H1 (cell line): ENCODE measurements at regions not wholly inside any gene's neighbourhood (a gene's known extent, or its start where the extent isn't known, plus 50 kb on each side); places are given as distances from the start of the nearest gene placed in this dataset.

Experiments
- CTCF ChIA-PET: fragments of 300-600 bp; sonication (Branson Sonifier 250); formaldehyde crosslinking; loops from one replicate; lab custom pipeline; 2021; ENCODE audit not compliant: partially characterized antibody; lab: Charles Lee
- POLR2A ChIA-PET: fragments of 300-600 bp; sonication (Branson Sonifier 250); formaldehyde crosslinking; loops from one replicate; lab custom pipeline; 2021; ENCODE audit warnings: inconsistent platforms; ENCODE audit not compliant: partially characterized antibody; lab: Charles Lee
- DNase-seq, 2 experiments: peaks; one replicate each; pipeline versions ENCODE4 v3.0.0 to v3.0.0-alpha.2; 2010 to 2022; ENCODE audit warnings: low spot score in 2 of 2, low read depth in 1 of 2, mixed read lengths in 1 of 2
- FAIRE-seq: peaks from 2 replicates; lab custom pipeline; 2011; peaks lifted over from hg19 to GRCh38; lab: Jason Lieb, UNC
- H2AFZ ChIP-seq: 2 replicates; pipeline ENCODE4 v1.8.1; 2012; ENCODE audit warnings: low read length, inconsistent platforms
- H2AK5ac ChIP-seq: 2 replicates; pipeline ENCODE4 v1.6.1; 2013; ENCODE audit warnings: low read depth, low read length
- H2BK120ac ChIP-seq: replicated peaks from 2 replicates; pipeline ENCODE3; 2013; ENCODE audit warnings: low read depth, low read length, inconsistent platforms
- H2BK12ac ChIP-seq: 2 replicates; pipeline ENCODE4 v1.6.1; 2013; ENCODE audit warnings: low read depth, low read length
- H2BK15ac ChIP-seq: 2 replicates; pipeline ENCODE4 v1.6.1; 2013; ENCODE audit warnings: low read length
- H2BK20ac ChIP-seq: 2 replicates; pipeline ENCODE4 v1.6.1; 2013; ENCODE audit warnings: low read length
- H2BK5ac ChIP-seq: 2 replicates; pipeline ENCODE4 v1.6.1; 2013; ENCODE audit warnings: low read depth, low read length
- H3K14ac ChIP-seq: 2 replicates; pipeline ENCODE4 v1.6.1; 2013; ENCODE audit warnings: inconsistent platforms; ENCODE audit not compliant: insufficient read length
- H3K18ac ChIP-seq: 2 replicates; pipeline ENCODE4 v1.6.1; 2013; ENCODE audit warnings: low read length; ENCODE audit errors: extremely low read depth
- H3K23ac ChIP-seq: 2 replicates; pipeline ENCODE4 v1.6.1; 2013; ENCODE audit warnings: inconsistent platforms; ENCODE audit not compliant: insufficient read length
- H3K23me2 ChIP-seq: 2 replicates; pipeline ENCODE4 v1.6.1; 2013; ENCODE audit warnings: low read depth, low read length
- H3K27ac ChIP-seq: 2 replicates; pipeline ENCODE4 v1.6.1; 2011; ENCODE audit warnings: low read depth, low read length, inconsistent platforms
- H3K27me3 ChIP-seq, 4 experiments: replicated peaks in 1 of 4; 1 replicate in 1 of 4; 2 replicates in 3 of 4; pipeline versions ENCODE4 v1.6.1 to v1.8.1; 2011 to 2013; ENCODE audit warnings: low read length in 3 of 4, mild to moderate bottlenecking in 3 of 4, inconsistent platforms in 2 of 4, mixed read lengths in 2 of 4, moderate library complexity in 1 of 4; ENCODE audit not compliant: control insufficient read depth in 3 of 4, insufficient read depth in 3 of 4; ENCODE audit errors: extremely low read depth in 1 of 4
- H3K36me3 ChIP-seq, 4 experiments: 2 replicates each; pipeline versions ENCODE4 v1.6.1 to v1.8.1; 2011 to 2013; ENCODE audit warnings: mild to moderate bottlenecking in 4 of 4, low read length in 3 of 4, moderate library complexity in 2 of 4, control low read depth in 1 of 4, inconsistent platforms in 1 of 4; ENCODE audit not compliant: insufficient read depth in 4 of 4, control insufficient read depth in 2 of 4
- H3K4ac ChIP-seq: replicated peaks from 2 replicates; pipeline ENCODE3; 2013; ENCODE audit warnings: low read length, low read depth, mixed read lengths, inconsistent platforms; ENCODE audit not compliant: insufficient read length
- H3K4me1 ChIP-seq, 4 experiments: replicated peaks in 1 of 4; 1 replicate in 1 of 4; 2 replicates in 3 of 4; pipeline versions ENCODE4 v1.6.1 to v1.8.1; 2011 to 2013; ENCODE audit warnings: low read length in 3 of 4, inconsistent platforms in 2 of 4, mixed read lengths in 1 of 4; ENCODE audit not compliant: insufficient read depth in 4 of 4, control insufficient read depth in 3 of 4
- H3K4me2 ChIP-seq, 2 experiments: 2 replicates each; pipeline versions ENCODE4 v1.6.1 to v1.8.1; 2011 to 2013; ENCODE audit warnings: low read depth in 2 of 2, low read length in 2 of 2, control low read depth in 1 of 2, inconsistent platforms in 1 of 2, mild to moderate bottlenecking in 1 of 2; ENCODE audit not compliant: insufficient read depth in 1 of 2
- H3K4me3 ChIP-seq, 4 experiments: fragments of 200-600, 300-600 bp in 1 of 4; sonication (generic), shearing (Covaris generic), sonication (Bioruptor Twin) in 1 of 4; 2 replicates each; pipeline versions ENCODE4 v1.5.1 to v1.8.1; 2011 to 2016; ENCODE audit warnings: low read length in 4 of 4, low read depth in 3 of 4, control low read depth in 2 of 4, inconsistent platforms in 2 of 4, mild to moderate bottlenecking in 2 of 4, mixed read lengths in 1 of 4, moderate library complexity in 1 of 4; ENCODE audit not compliant: insufficient read depth in 2 of 4; ENCODE audit errors: extremely low read depth in 1 of 4
- H3K56ac ChIP-seq: replicated peaks from 2 replicates; pipeline ENCODE3; 2013; ENCODE audit warnings: low read depth, mild to moderate bottlenecking, mixed read lengths, low read length, inconsistent platforms; ENCODE audit not compliant: insufficient read length
- H3K79me1 ChIP-seq: 2 replicates; pipeline ENCODE4 v1.6.1; 2013; ENCODE audit warnings: low read depth, low read length, control low read depth
- H3K79me2 ChIP-seq, 2 experiments: 2 replicates each; pipeline versions ENCODE4 v1.6.1 to v1.8.1; 2012 to 2013; ENCODE audit warnings: low read length in 2 of 2, mild to moderate bottlenecking in 2 of 2, inconsistent platforms in 1 of 2; ENCODE audit not compliant: insufficient read depth in 2 of 2, control insufficient read depth in 1 of 2
- H3K9ac ChIP-seq, 4 experiments: replicated peaks in 1 of 4; 1 replicate in 1 of 4; 2 replicates in 3 of 4; pipeline versions ENCODE4 v1.6.1 to v1.8.1; 2011 to 2013; ENCODE audit warnings: low read depth in 3 of 4, low read length in 3 of 4, control low read depth in 2 of 4, mild to moderate bottlenecking in 2 of 4, moderate library complexity in 2 of 4, inconsistent platforms in 1 of 4; ENCODE audit errors: extremely low read depth in 1 of 4
- H3K9me3 ChIP-seq, 2 experiments: 2 replicates each; pipeline versions ENCODE4 v1.6.1 to v1.8.1; 2012 to 2013; ENCODE audit warnings: mild to moderate bottlenecking in 2 of 2, moderate library complexity in 2 of 2, control low read depth in 1 of 2, inconsistent platforms in 1 of 2, low read depth in 1 of 2, low read length in 1 of 2, mixed read lengths in 1 of 2; ENCODE audit not compliant: insufficient read depth in 2 of 2
- H4K20me1 ChIP-seq, 2 experiments: replicated peaks in 1 of 2; 2 replicates each; pipeline versions ENCODE3 to v1.8.1; 2011 to 2013; ENCODE audit warnings: inconsistent platforms in 2 of 2, low read length in 2 of 2, mild to moderate bottlenecking in 1 of 2; ENCODE audit not compliant: insufficient read depth in 2 of 2, control insufficient read depth in 1 of 2
- H4K5ac ChIP-seq: 2 replicates; pipeline ENCODE4 v1.6.1; 2013; ENCODE audit warnings: low read length, low read depth, mixed read lengths, inconsistent platforms; ENCODE audit not compliant: insufficient read length
- H4K8ac ChIP-seq: 2 replicates; pipeline ENCODE4 v1.8.0; 2013; ENCODE audit warnings: mild to moderate bottlenecking, moderate library complexity, low read length, inconsistent platforms; ENCODE audit not compliant: insufficient read depth; ENCODE audit errors: extremely low read depth
- H4K91ac ChIP-seq: replicated peaks from 2 replicates; pipeline ENCODE3; 2013; ENCODE audit warnings: low read length, mixed read lengths, inconsistent platforms; ENCODE audit not compliant: insufficient read length
- ASH2L ChIP-seq: fragments of 200-600, 300-600 bp; sonication (generic); IDR thresholded peaks from one replicate; pipeline ENCODE4 v1.7.1; 2017; ENCODE audit warnings: low read length
- ATF3 ChIP-seq: IDR thresholded peaks from 2 replicates; pipeline ENCODE4 v1.6.1; 2011; ENCODE audit warnings: low read depth, mild to moderate bottlenecking, low read length; ENCODE audit not compliant: insufficient read depth
- CBX8 ChIP-seq: fragments of 300-800, 300-1000 bp; sonication (generic); IDR thresholded peaks from 2 replicates; pipeline ENCODE4 v1.7.1; 2016; ENCODE audit warnings: low read depth, low read length, borderline replicate concordance
- CTBP2 ChIP-seq: IDR thresholded peaks from 2 replicates; pipeline ENCODE4 v1.7.0; 2011; ENCODE audit warnings: borderline replicate concordance, mild to moderate bottlenecking, moderate library complexity, mixed read lengths, low read length; ENCODE audit not compliant: insufficient read depth, insufficient read length
- EZH2 ChIP-seq: fragments of 200-600 bp; sonication (generic); IDR thresholded peaks from 2 replicates; pipeline ENCODE4 v1.7.1; 2012; ENCODE audit warnings: low read depth, mild to moderate bottlenecking, moderate library complexity, low read length, inconsistent platforms; ENCODE audit not compliant: severe bottlenecking
- FOSL1 ChIP-seq: IDR thresholded peaks from 2 replicates; pipeline ENCODE4 v1.6.1; 2011; ENCODE audit warnings: mild to moderate bottlenecking, low read depth, low read length, moderate library complexity; ENCODE audit not compliant: insufficient read depth
- GTF2F1 ChIP-seq: IDR thresholded peaks from 2 replicates; pipeline ENCODE4 v1.6.1; 2012; ENCODE audit warnings: low read depth, low read length, improper control_type of control experiment, borderline replicate concordance
- POLR2A ChIP-seq, 2 experiments: IDR thresholded peaks; 1 replicate in 1 of 2; 2 replicates in 1 of 2; pipeline ENCODE4 v1.6.1; 2011; ENCODE audit warnings: low read depth in 2 of 2, low read length in 2 of 2, mild to moderate bottlenecking in 2 of 2; ENCODE audit errors: control extremely low read depth in 1 of 2
- POU5F1 ChIP-seq: IDR thresholded peaks from 2 replicates; pipeline ENCODE4 v1.6.1; 2011; ENCODE audit warnings: low read depth, mild to moderate bottlenecking, low read length, moderate library complexity
- RXRA ChIP-seq: IDR thresholded peaks from 2 replicates; pipeline ENCODE4 v1.6.1; 2011; ENCODE audit warnings: low read depth, mild to moderate bottlenecking, low read length, moderate library complexity; ENCODE audit not compliant: insufficient read depth
- TEAD4 ChIP-seq: IDR thresholded peaks from 2 replicates; pipeline ENCODE4 v1.6.1; 2012; ENCODE audit warnings: low read depth, low read length, inconsistent platforms, mixed read lengths
- WGBS, 2 experiments: shearing (Covaris generic) in 1 of 2; methylation state at CpG; one replicate each; pipeline versions ENCODE4 v1.1.6 to v1.1.7; 2013 to 2015; ENCODE audit warnings: low lambda C conversion rate in 2 of 2, mixed read lengths in 2 of 2, inconsistent platforms in 1 of 2, low coverage in 1 of 2, missing lambda C conversion rate in 1 of 2; ENCODE audit not compliant: insufficient replicate concordance in 2 of 2, insufficient coverage in 1 of 2, insufficient read length in 1 of 2; ENCODE audit errors: extremely low coverage in 1 of 2, missing lambda C conversion rate in 1 of 2; 5-methylcytosine and 5-hydroxymethylcytosine counted together

- no peak overlapping the region for H3K4me2 ChIP-seq
- no peaks in the 10 kb centered on the region for H3K23me2 ChIP-seq
- no peak overlapping the region for H3K14ac ChIP-seq
- peaks cover 0 to 18% (median 5%) of the 10 kb centered on the region in 4 experiments; a peak in 6 of 7 replicates for H3K4me1 ChIP-seq
- no peak overlapping the region for H2BK20ac ChIP-seq
- no peak overlapping the region for H4K91ac ChIP-seq
- CTCF ChIA-PET, result interaction anchor here (0.6 to 9.9 kb wide), 10 partner anchors 12 to 330 kb away, joined by 3 to 165 read pairs (median 3); no protein-coding TSS in a partner anchor
- peaks cover 6 to 20% of the 10 kb centered on the region in 2 experiments for H4K20me1 ChIP-seq
- no peaks in the 10 kb centered on the region for H3K27me3 ChIP-seq
- H2BK120ac ChIP-seq, result no peak overlapping the region
- H2BK5ac ChIP-seq, result no peak overlapping the region
- H3K79me2 ChIP-seq, result no peaks in the 10 kb centered on the region
- H3K4ac ChIP-seq, result no peak overlapping the region
- no peak overlapping the region for H4K8ac ChIP-seq
- no peak overlapping the region for H2AK5ac ChIP-seq
- FAIRE-seq (no peak), DNase-seq (no peak)
- no peak overlapping the region; the same call in 1 of the 2 replicates for H2BK12ac ChIP-seq
- H3K79me1 ChIP-seq, result no peaks in the 10 kb centered on the region
- H3K36me3 ChIP-seq, result no peaks in the 10 kb centered on the region
- no peak overlapping the region for H3K27ac ChIP-seq
- H3K9me3 ChIP-seq, result no peaks in the 10 kb centered on the region
- H3K4me3 ChIP-seq, result no peak overlapping the region
- H3K9ac ChIP-seq, result no peak overlapping the region
- 93% methylated on average over 3 of the region's 4 CpGs; no CpG with 5 or more reads in 1 of the 2 experiments for WGBS, 2 experiments
- POLR2A ChIA-PET, result no interaction called here
- no peak overlapping the region for H4K5ac ChIP-seq
- TF ChIP-seq RXRA (no peak), GTF2F1 (no peak), FOSL1 (no peak), POU5F1 (no peak), TEAD4 (no peak), ASH2L (no peak), EZH2 (no peak), CBX8 (no peak), ATF3 (no peak), CTBP2 (no peak), POLR2A (IDR thresholded peaks at IDR 0.05; ENCODE audit: control extremely low read depth in 1 of 2, low read depth in 2 of 2, low read length in 2 of 2) (no peak)
- no peak overlapping the region for H2AFZ ChIP-seq
- H3K18ac ChIP-seq, result no peak overlapping the region; the same call in 1 of the 2 replicates
- H3K56ac ChIP-seq, result no peak overlapping the region
- no peak overlapping the region for H3K23ac ChIP-seq
- no peak overlapping the region for H2BK15ac ChIP-seq
These were observed 167.1 kb upstream of the CIBAR2 start for GRCh38 chr16:85279402-85279801.
